ENCODE measurements at regions not wholly inside any gene's neighbourhood (a gene's known extent, or its start where the extent isn't known, plus 50 kb on each side); places are given as distances from the start of the nearest gene placed in this dataset.

DNA sequence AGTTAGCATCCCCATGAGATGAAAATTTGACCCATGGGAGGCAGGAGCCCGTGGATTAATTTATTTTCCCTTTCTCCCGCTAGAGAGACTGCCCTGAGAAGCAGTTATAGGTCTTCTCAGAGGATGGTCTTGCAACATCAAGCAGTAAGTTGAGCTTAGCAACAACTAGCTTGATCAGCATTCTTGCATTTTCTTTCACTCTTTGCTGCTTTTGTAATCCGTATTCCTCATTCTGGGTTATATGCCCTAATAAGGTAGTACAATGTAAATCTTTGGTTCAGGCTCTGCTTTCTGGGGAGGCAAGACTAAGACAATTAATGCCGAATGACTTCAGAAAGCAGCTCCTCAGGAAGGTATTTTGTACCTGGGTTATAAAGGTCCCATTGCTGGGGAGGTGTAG is 146.8 kb downstream of the FZD1 start:
- H3K36me3 Mint-ChIP-seq (ENCODE audit: insufficient read depth, unreplicated experiment), result no peaks in the 10 kb centered on the region
- intact Hi-C loops (cut with micrococcal nuclease; ENCODE audit: unreplicated experiment), result no loop called here
- no TSS peak for BruUV-seq (replicated peaks)
- no peaks in the 10 kb centered on the region for H3K4me1 Mint-ChIP-seq (ENCODE audit: low read depth, unreplicated experiment)
- CTCF ChIA-PET, result no interaction called here
- H3K9me3 Mint-ChIP-seq (ENCODE audit: low read depth, unreplicated experiment), result no peaks in the 10 kb centered on the region
- peaks cover 12% of the 10 kb centered on the region for H3K27me3 Mint-ChIP-seq (ENCODE audit: unreplicated experiment)
- TF ChIP-seq, protein P1, sequence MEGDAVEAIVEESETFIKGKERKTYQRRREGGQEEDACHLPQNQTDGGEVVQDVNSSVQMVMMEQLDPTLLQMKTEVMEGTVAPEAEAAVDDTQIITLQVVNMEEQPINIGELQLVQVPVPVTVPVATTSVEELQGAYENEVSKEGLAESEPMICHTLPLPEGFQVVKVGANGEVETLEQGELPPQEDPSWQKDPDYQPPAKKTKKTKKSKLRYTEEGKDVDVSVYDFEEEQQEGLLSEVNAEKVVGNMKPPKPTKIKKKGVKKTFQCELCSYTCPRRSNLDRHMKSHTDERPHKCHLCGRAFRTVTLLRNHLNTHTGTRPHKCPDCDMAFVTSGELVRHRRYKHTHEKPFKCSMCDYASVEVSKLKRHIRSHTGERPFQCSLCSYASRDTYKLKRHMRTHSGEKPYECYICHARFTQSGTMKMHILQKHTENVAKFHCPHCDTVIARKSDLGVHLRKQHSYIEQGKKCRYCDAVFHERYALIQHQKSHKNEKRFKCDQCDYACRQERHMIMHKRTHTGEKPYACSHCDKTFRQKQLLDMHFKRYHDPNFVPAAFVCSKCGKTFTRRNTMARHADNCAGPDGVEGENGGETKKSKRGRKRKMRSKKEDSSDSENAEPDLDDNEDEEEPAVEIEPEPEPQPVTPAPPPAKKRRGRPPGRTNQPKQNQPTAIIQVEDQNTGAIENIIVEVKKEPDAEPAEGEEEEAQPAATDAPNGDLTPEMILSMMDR (IDR thresholded peaks at IDR 0.05; ENCODE audit: unreplicated experiment), result no peak
- H3K4me3 Mint-ChIP-seq (ENCODE audit: low read depth, unreplicated experiment), result no peak overlapping the region
- no peak overlapping the region for H3K27ac Mint-ChIP-seq (ENCODE audit: unreplicated experiment)
- DNase-seq, result no peak

DNA sequence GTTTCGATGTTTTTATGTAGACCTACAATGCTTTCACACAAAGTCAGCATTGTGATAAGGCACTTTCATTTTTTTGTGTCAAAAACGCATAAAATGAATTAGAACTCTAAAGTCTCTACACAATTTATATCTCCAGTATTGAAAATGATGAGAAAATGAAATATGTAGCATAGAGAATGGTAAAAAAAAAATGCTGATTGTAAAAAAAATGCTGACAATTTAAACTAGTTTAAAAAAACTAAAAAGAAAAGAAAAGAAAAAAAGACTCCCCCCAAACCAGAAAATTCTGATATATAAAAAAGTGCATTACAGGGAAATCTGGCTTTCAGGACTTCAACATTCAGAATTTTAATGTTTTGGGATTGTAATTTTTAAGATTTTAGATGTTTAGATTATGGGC is 148.1 kb downstream of the FZD1 start:
- no peaks in the 10 kb centered on the region for H3K36me3 Mint-ChIP-seq (ENCODE audit: insufficient read depth, unreplicated experiment)
- intact Hi-C loops (cut with micrococcal nuclease; ENCODE audit: unreplicated experiment), result no loop called here
- no peak for DNase-seq
- H3K27ac Mint-ChIP-seq (ENCODE audit: unreplicated experiment), result no peak overlapping the region
- no peaks in the 10 kb centered on the region for H3K9me3 Mint-ChIP-seq (ENCODE audit: low read depth, unreplicated experiment)
- CTCF ChIA-PET, result interaction anchor here (0.7 kb wide), 1 partner anchor 554 kb away, joined by 3 read pairs; no protein-coding TSS in a partner anchor
- TF ChIP-seq, protein P1 (IDR thresholded peaks at IDR 0.05; ENCODE audit: unreplicated experiment), result no peak
- BruUV-seq (replicated peaks), result no TSS peak
- H3K27me3 Mint-ChIP-seq (ENCODE audit: unreplicated experiment), result peaks cover 15% of the 10 kb centered on the region
- H3K4me1 Mint-ChIP-seq (ENCODE audit: low read depth, unreplicated experiment), result no peaks in the 10 kb centered on the region
- no peak overlapping the region for H3K4me3 Mint-ChIP-seq (ENCODE audit: low read depth, unreplicated experiment)

DNA sequence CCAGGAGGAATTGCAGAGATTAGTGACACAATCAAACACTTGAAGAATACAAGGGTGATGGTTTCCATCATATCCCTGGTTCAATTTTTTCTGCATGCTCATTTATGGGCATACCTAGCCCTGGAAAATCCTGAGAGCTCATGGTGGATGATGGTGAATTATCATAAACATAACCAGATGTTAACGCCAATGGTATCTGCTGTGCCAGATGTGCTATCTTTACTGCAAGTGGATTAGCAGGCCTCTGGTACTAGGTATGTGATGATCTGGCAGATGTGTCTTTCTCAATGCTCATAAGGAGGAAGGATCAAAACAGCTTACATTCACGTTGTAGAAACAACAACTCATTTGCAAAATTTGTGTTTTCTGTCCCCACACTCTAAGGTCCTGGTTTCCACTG is 150.5 kb downstream of the FZD1 start:
- CTCF ChIA-PET, result no interaction called here
- no peaks in the 10 kb centered on the region for H3K36me3 Mint-ChIP-seq (ENCODE audit: insufficient read depth, unreplicated experiment)
- intact Hi-C loops (cut with micrococcal nuclease; ENCODE audit: unreplicated experiment), result no loop called here

DNA sequence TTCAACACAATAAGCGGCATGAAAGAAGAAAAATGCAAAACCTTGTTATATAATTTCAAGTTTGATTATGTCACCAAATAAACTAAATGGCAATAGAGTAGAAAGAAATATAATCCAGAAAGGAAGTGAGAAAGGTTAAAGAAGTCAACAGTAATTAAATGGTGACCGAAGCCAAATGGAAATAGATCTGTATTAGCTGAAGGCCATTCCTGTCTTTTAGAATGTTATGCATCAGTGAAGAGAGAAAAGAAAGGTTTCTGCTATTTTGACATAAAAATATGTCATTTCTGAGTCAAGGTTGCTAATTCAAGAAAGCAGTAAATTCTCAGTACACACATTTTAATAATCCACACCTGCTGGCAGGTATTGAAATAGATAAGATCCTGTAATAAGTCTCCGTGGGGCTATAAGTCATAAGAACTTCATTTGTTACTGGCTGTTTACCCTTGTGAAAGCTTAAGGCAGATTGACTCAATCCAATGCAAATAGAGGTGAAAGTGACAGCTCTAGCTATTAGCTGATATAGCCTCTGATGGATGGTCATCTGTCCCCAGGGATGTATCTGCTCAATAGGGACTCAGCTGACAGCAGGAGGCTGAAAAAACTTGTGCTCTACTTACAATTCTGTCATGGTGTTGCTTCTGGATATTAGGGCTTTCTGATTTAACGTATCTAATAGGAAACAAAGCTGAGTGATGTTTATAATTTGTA is 152.1 kb downstream of the FZD1 start:
- peaks cover 13% of the 10 kb centered on the region for H3K27me3 Mint-ChIP-seq (ENCODE audit: unreplicated experiment)
- intact Hi-C loops (cut with micrococcal nuclease; ENCODE audit: unreplicated experiment), result no loop called here
- no peaks in the 10 kb centered on the region for H3K4me1 Mint-ChIP-seq (ENCODE audit: low read depth, unreplicated experiment)
- H3K36me3 Mint-ChIP-seq (ENCODE audit: insufficient read depth, unreplicated experiment), result no peaks in the 10 kb centered on the region
- CTCF ChIA-PET, result no interaction called here
- H3K4me3 Mint-ChIP-seq (ENCODE audit: low read depth, unreplicated experiment), result no peak overlapping the region
- no peak overlapping the region for H3K27ac Mint-ChIP-seq (ENCODE audit: unreplicated experiment)
- H3K9me3 Mint-ChIP-seq (ENCODE audit: low read depth, unreplicated experiment), result no peaks in the 10 kb centered on the region
- TF ChIP-seq, protein P1 (IDR thresholded peaks at IDR 0.05; ENCODE audit: unreplicated experiment), result no peak
- DNase-seq, result no peak
- no TSS peak for BruUV-seq (replicated peaks)

More for the DNA sequence above, 150.5 kb downstream of the FZD1 start:
- Mint-ChIP-seq H3K4me3 (ENCODE audit: low read depth, unreplicated experiment) (no peak overlapping the region), H3K9me3 (ENCODE audit: low read depth, unreplicated experiment) (no peaks in the 10 kb centered on the region), H3K27ac (ENCODE audit: unreplicated experiment) (no peak overlapping the region), H3K4me1 (ENCODE audit: low read depth, unreplicated experiment) (no peaks in the 10 kb centered on the region), H3K27me3 (ENCODE audit: unreplicated experiment) (peaks cover 19% of the 10 kb centered on the region)
- no peak for DNase-seq
- no TSS peak for BruUV-seq (replicated peaks)
- TF ChIP-seq, protein P1 (IDR thresholded peaks at IDR 0.05; ENCODE audit: unreplicated experiment), result no peak
